ENCODE measurements at regions not wholly inside any gene's neighbourhood (a gene's known extent, or its start where the extent isn't known, plus 50 kb on each side); places are given as distances from the start of the nearest gene placed in this dataset.
"Not testable (repeated sequence)": the region's sequence is repeated elsewhere in the genome, so short reads cannot be mapped to it uniquely, and the experiment has no call there.

DNA sequence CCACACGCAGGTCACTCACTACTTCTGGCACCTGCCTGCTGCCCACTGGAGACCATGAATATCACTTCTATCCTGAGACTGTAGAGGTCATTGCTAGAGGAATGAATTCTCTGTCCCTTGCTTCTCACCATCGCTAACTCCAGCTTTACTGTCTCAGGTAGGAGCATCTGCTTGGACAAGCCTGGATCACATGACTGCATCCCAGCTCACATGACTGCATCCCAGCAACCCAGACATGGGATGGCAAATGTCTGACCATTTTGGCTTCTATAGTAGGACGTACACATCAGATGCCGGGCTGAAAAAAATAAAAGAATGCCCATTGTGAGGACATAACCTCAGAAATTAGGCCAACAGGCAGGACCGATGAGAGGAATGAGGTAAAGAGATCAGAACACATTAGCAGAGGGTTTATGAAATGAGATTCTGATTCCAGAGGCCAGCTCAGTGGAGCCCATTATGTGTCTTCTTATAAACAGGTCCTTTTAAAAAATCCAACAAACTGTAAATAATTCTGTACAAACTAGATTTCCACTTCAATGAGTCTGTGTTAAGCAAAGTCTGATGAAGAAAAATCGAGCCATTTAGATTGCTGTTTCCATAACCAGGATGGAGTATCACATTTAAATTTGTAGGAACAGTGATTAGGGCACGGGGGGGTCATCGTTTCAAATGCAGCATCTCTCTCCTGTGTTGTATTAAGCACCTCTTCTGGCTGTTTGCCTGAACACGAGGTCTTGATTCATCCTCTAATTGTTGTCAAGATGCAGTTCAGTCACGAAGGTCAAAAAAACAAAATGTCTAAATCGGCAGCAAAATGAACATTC, 126.7 kb downstream of the MTHFS start:
- no peak for DNase-seq

- no peak for DNase-seq
Observed at GRCh38 chr15:79773128-79773527, 123.7 kb downstream of the MTHFS start.

DNA sequence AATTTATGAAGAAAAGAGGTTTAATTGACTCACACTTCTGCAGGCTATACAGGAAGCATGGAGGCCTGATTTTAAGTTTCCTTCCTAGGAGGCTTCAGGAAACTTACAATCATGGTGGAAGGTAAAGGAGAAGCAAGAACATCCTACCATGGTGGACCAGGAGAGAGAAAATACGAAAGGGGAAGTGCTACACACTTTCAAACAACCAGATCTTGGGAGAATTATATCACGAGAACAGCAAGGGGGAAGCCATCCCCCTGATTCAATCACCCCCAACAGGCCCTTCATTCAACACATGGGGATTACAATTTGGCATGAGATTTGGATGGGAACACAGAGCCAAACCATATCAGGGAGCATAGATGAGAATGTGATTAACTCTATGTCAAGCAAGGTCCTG, 121.0 kb downstream of the MTHFS start:
- DNase-seq = no peak

DNA sequence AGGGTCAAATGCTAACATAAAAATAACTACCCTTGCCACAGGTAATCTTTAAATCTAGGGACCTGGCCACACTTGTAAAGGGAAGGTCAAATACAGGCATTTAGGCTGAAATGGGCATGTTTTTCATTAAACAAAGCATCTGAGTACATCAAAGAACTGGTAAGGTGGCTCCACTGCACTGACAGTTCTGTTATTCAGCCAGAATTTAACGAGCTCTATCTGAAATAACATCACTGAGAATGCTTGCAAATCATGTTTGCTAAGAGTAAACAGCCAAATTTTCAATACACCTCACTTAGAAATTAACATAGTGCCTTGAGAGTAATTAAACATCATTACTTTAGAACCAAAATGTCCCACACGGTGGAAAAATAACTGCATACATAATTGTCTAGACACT, 118.9 kb downstream of the MTHFS start:
- no peak for DNase-seq

DNA sequence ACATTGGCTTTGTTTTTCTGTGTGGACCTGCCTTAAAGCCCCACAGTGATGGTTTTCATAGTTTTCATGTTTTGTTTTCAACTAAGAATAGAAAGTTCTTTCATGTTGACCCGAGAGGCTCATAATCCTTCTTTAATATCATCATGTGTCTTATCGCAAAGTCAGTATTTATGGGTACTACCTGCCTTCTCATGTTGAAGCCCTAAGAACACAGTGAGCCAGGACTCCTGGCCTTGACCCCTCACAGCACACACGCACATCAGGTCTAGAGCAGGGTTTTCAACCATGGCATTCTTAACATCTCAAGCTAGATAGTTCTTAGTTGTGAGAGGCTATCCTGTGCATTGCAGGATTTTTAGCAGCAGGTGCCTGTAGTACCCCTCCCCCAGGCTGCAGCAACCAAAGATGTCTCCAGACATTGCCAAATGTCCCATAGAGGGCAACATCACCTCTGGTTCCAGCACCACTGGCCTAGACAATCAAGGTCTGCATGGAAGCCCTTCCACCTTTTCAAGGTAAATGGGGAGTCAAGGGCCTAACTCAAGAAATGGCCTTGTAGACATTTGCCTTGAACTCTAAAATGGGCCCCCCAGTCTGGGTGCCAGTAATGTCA, 118.3 kb downstream of the MTHFS start:
- no peak for DNase-seq

GRCh38 chr15:79779746-79780145, 117.1 kb downstream of the MTHFS start:
- DNase-seq = no peak

DNA sequence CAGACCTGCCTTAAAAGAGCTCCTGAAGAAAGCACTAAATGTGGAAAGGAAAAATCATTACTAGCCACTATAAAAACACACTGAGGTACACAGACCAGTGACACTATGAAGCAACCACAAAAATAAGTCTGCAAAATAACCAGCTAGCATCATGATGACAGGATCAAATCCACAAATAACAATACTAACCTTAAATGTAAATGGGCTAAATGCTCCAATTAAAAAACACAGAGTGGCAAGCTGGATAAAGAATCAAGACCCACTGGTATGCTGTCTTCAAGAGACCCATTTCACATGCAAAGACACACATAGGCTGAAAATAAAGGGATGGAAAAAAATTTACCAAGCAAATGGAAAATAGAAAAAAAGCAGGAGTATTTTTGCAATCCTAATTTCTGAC, 114.5 kb downstream of the MTHFS start:
- not testable (repeated sequence) for DNase-seq
